Lung (tissue), 11 donors: ENCODE measurements at regions not wholly inside any gene's neighbourhood (a gene's known extent, or its start where the extent isn't known, plus 50 kb on each side); places are given as distances from the start of the nearest gene placed in this dataset.

Experiments used
- ATAC-seq: fragments of 200-7000 bp; cut with Tn5 transposase; one replicate; pipeline ENCODE4 v1.9.1; 2020; ENCODE audit warnings: moderate number of reproducible peaks; ENCODE audit not compliant: insufficient read depth, low FRiP score
- DNase-seq, 3 donors: peaks; one replicate each; pipeline ENCODE4 v3.0.0-alpha.2; 2013 to 2017
- H3K27ac ChIP-seq, 2 donors: one replicate each; pipeline ENCODE4 v1.5.1; 2013; ENCODE audit warnings: mild to moderate bottlenecking in 2 of 2, moderate library complexity in 2 of 2, control low read depth in 1 of 2, inconsistent platforms in 1 of 2, low read depth in 1 of 2, low read length in 1 of 2
- H3K27me3 ChIP-seq, 3 donors: one replicate each; pipeline ENCODE4 v1.5.1; 2013; ENCODE audit warnings: low read length in 2 of 3; ENCODE audit not compliant: control insufficient read depth in 3 of 3, insufficient read depth in 3 of 3
- H3K36me3 ChIP-seq, 4 donors: one replicate each; pipeline ENCODE4 v1.5.1; 2013; ENCODE audit warnings: low read length in 4 of 4, mild to moderate bottlenecking in 1 of 4, moderate library complexity in 1 of 4; ENCODE audit not compliant: control insufficient read depth in 4 of 4, insufficient read depth in 4 of 4
- H3K4me1 ChIP-seq, 5 donors: one replicate each; pipeline ENCODE4 v1.5.1; 2013; ENCODE audit warnings: low read length in 5 of 5, mild to moderate bottlenecking in 2 of 5, moderate library complexity in 1 of 5; ENCODE audit not compliant: control insufficient read depth in 5 of 5, insufficient read depth in 5 of 5
- H3K4me3 ChIP-seq: one replicate; pipeline ENCODE4 v1.5.1; 2013; ENCODE audit warnings: mild to moderate bottlenecking, control low read depth, moderate library complexity
- H3K9ac ChIP-seq, 2 donors: one replicate each; pipeline ENCODE4 v1.5.1; 2013; ENCODE audit warnings: low read length in 2 of 2, control low read depth in 1 of 2; ENCODE audit not compliant: insufficient read depth in 1 of 2
- H3K9me3 ChIP-seq, 4 donors: one replicate each; pipeline ENCODE4 v1.5.1; 2013; ENCODE audit warnings: low read length in 3 of 4, mild to moderate bottlenecking in 1 of 4, moderate library complexity in 1 of 4; ENCODE audit not compliant: control insufficient read depth in 4 of 4, insufficient read depth in 3 of 4
- WGBS, 2 donors: extraction: QIAGEN DNeasy Blood & Tissue Kit; methylation state at CpG; one replicate each; pipeline ENCODE4 v1.1.7; 2013; 5-methylcytosine and 5-hydroxymethylcytosine counted together
- TF ChIP-seq, protein P1 (sequence below): IDR thresholded peaks from 2 replicates; pipeline ENCODE4 v1.5.1; 2012; ENCODE audit warnings: mild to moderate bottlenecking; ENCODE audit errors: control extremely low read depth, extremely low read depth
- donor health status: control.
- donor health status: control.
- donor health status: Bipolar disorder and iron deficiency.
- donor health status: healthy.
- donor health status: DM: yes; HTN: yes; CAD: no.

- WGBS, 2 donors, result 82 to 95% methylated on average over 4 of the region's 4 CpGs
- no peak for ATAC-seq
- H3K4me3 ChIP-seq, result no peak overlapping the region
- H3K4me1 ChIP-seq, result no peaks in the 10 kb centered on the region
- H3K27me3 ChIP-seq, result no peaks in the 10 kb centered on the region
- H3K9me3 ChIP-seq, result no peaks in the 10 kb centered on the region
- H3K36me3 ChIP-seq, result no peaks in the 10 kb centered on the region
- H3K9ac ChIP-seq, result no peak overlapping the region
- TF ChIP-seq, protein P1, sequence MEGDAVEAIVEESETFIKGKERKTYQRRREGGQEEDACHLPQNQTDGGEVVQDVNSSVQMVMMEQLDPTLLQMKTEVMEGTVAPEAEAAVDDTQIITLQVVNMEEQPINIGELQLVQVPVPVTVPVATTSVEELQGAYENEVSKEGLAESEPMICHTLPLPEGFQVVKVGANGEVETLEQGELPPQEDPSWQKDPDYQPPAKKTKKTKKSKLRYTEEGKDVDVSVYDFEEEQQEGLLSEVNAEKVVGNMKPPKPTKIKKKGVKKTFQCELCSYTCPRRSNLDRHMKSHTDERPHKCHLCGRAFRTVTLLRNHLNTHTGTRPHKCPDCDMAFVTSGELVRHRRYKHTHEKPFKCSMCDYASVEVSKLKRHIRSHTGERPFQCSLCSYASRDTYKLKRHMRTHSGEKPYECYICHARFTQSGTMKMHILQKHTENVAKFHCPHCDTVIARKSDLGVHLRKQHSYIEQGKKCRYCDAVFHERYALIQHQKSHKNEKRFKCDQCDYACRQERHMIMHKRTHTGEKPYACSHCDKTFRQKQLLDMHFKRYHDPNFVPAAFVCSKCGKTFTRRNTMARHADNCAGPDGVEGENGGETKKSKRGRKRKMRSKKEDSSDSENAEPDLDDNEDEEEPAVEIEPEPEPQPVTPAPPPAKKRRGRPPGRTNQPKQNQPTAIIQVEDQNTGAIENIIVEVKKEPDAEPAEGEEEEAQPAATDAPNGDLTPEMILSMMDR, result no peak
- H3K27ac ChIP-seq, result no peak overlapping the region
- DNase-seq, result no peak
Measured at GRCh38 chr9:22625540-22625939, 178.9 kb downstream of the DMRTA1 start.

DNA sequence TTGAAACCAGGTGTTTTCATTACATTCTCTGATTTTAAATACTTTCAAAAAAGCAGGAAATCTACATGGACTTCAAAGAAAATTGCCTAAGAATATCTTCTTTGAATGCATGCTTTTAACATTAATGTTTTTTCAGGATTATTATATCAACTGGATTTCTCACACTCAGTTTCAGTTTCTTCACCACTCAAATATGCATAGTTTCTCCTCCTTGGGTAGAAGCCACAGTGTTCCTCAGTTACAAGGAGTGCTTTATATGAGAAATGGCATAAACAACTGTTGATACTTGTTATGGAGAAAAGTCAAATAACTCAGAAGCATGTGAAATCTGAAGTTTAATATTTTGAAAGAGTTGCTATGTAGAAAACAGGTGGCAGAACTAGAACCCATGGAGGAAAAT is 196.9 kb downstream of the DMRTA1 start:
- no peaks in the 10 kb centered on the region for H3K27me3 ChIP-seq
- TF ChIP-seq, protein P1, result no peak
- DNase-seq (no peak), ATAC-seq (no peak)
- H3K9ac ChIP-seq, result no peak overlapping the region
- no peak overlapping the region for H3K4me3 ChIP-seq
- no peaks in the 10 kb centered on the region for H3K36me3 ChIP-seq
- H3K4me1 ChIP-seq, result no peaks in the 10 kb centered on the region
- no peaks in the 10 kb centered on the region for H3K9me3 ChIP-seq
- no peak overlapping the region for H3K27ac ChIP-seq

GRCh38 chr9:22645893-22646292 is 199.3 kb downstream of the DMRTA1 start:
- no peaks in the 10 kb centered on the region for H3K27me3 ChIP-seq
- H3K9ac ChIP-seq, result no peak overlapping the region
- H3K4me1 ChIP-seq, result no peaks in the 10 kb centered on the region
- H3K4me3 ChIP-seq, result no peak overlapping the region
- DNase-seq (no peak), ATAC-seq (no peak)
- WGBS, 2 donors, result 74 to 78% methylated on average over 2 of the region's 2 CpGs
- no peaks in the 10 kb centered on the region for H3K9me3 ChIP-seq
- H3K27ac ChIP-seq, result no peak overlapping the region
- TF ChIP-seq, protein P1, result no peak
- no peaks in the 10 kb centered on the region for H3K36me3 ChIP-seq

DNA sequence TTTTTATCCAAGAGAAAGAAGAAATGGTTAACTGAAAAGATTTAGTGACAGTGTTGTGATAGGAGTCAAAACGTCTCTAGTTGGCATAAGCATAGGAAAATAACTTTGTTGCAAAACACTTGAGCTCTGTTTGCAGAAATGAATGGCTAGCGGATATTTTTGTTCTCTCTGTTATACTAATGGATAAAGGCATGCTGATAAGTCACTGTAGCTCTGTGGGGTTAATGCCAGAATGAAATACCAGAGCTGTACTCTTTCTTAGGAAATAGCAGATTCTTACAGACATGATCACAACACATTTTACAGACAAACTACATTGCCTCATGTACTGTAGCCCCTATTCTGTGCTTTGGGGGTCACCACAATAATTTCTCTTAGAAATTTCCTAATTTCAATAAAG is 202.8 kb downstream of the DMRTA1 start:
- whole genome bisulfite sequencing, 2 donors, result 39 to 55% methylated on average over 2 of the region's 2 CpGs
- H3K27me3 ChIP-seq, result no peaks in the 10 kb centered on the region
- H3K9me3 ChIP-seq, result no peaks in the 10 kb centered on the region
- H3K36me3 ChIP-seq, result no peaks in the 10 kb centered on the region
- TF ChIP-seq, protein P1, result no peak
- ATAC-seq, result peak; percentile 53
- peak in 2 of 3 donors; percentile 44 to 56 for DNase-seq
- no peak overlapping the region for H3K9ac ChIP-seq
- no peak overlapping the region for H3K4me3 ChIP-seq
- no peak overlapping the region for H3K27ac ChIP-seq
- H3K4me1 ChIP-seq, result no peaks in the 10 kb centered on the region
